GM19035 (cell line): ENCODE measurements at regions not wholly inside any gene's neighbourhood (a gene's known extent, or its start where the extent isn't known, plus 50 kb on each side); places are given as distances from the start of the nearest gene placed in this dataset.
"Not testable (repeated sequence)": the region's sequence is repeated elsewhere in the genome, so short reads cannot be mapped to it uniquely, and the experiment has no call there.

Experiments
- ATAC-seq: cut with Tn5 transposase; IDR thresholded peaks from one replicate; pipeline ENCODE4 v1.9.1; 2021; ENCODE audit not compliant: unreplicated experiment

GRCh38 chr1:144516172-144516571 is 54.7 kb upstream of the NBPF15 start:
- not testable (repeated sequence) for ATAC-seq

GRCh38 chr1:144516906-144517305 is 55.4 kb upstream of the NBPF15 start:
- not testable (repeated sequence) for ATAC-seq

GRCh38 chr1:144518439-144518838 is 57.0 kb upstream of the NBPF15 start:
- not testable (repeated sequence) for ATAC-seq

- not testable (repeated sequence) for ATAC-seq
Measured at GRCh38 chr1:144519528-144520189, 58.2 kb upstream of the NBPF15 start.

- peak; percentile 93 for ATAC-seq
Measured at GRCh38 chr1:144523661-144524407, 62.4 kb upstream of the NBPF15 start.

- ATAC-seq = not testable (repeated sequence)
Measured at GRCh38 chr1:144532156-144532607, 60.5 kb upstream of the PPIAL4F start.

- ATAC-seq = not testable (repeated sequence)
Measured at GRCh38 chr1:144533480-144533879, 59.2 kb upstream of the PPIAL4F start.

GRCh38 chr1:144534286-144534685 is 58.4 kb upstream of the PPIAL4F start:
- not testable (repeated sequence) for ATAC-seq

GRCh38 chr1:144536677-144537076 is 56.0 kb upstream of the PPIAL4F start:
- not testable (repeated sequence) for ATAC-seq

GRCh38 chr1:144537234-144537633 is 55.5 kb upstream of the PPIAL4F start:
- not testable (repeated sequence) for ATAC-seq

- not testable (repeated sequence) for ATAC-seq
Measured at GRCh38 chr1:144538736-144539135, 54.0 kb upstream of the PPIAL4F start.

- ATAC-seq = not testable (repeated sequence)
Measured at GRCh38 chr1:144539191-144539960, 53.3 kb upstream of the PPIAL4F start.
